BE2C (cell line): ENCODE measurements at regions not wholly inside any gene's neighbourhood (a gene's known extent, or its start where the extent isn't known, plus 50 kb on each side); places are given as distances from the start of the nearest gene placed in this dataset.

Experiments
- DNase-seq: peaks from one replicate; pipeline ENCODE4 v3.0.0-alpha.2; 2020
- H3K27me3 ChIP-seq: fragments of 250-450 bp; sonication (Bioruptor Pico); 2 replicates; pipeline ENCODE4 v1.5.1; 2020; ENCODE audit warnings: mild to moderate bottlenecking
- H3K36me3 ChIP-seq: fragments of 250-450 bp; sonication (Bioruptor Pico); 2 replicates; pipeline ENCODE4 v1.5.1; 2020; ENCODE audit warnings: mild to moderate bottlenecking
- H3K4me1 ChIP-seq: fragments of 250-450 bp; sonication (Bioruptor Pico); 2 replicates; pipeline ENCODE4 v1.5.1; 2020
- H3K4me3 ChIP-seq: 2 replicates; pipeline ENCODE4 v1.5.1; 2011; ENCODE audit warnings: low read depth, low read length
- H3K9me3 ChIP-seq: fragments of 250-450 bp; sonication (Bioruptor Pico); 2 replicates; pipeline ENCODE4 v1.5.1; 2020
- CTCF ChIP-seq: IDR thresholded peaks from 2 replicates; pipeline ENCODE4 v1.5.1; 2012; ENCODE audit warnings: mild to moderate bottlenecking, low read depth, low read length

- Histone ChIP-seq H3K36me3 (no peaks in the 10 kb centered on the region), H3K27me3 (no peaks in the 10 kb centered on the region), H3K4me1 (no peaks in the 10 kb centered on the region), H3K9me3 (no peaks in the 10 kb centered on the region), H3K4me3 (no peak overlapping the region)
- DNase-seq: no peak
- no peak for TF ChIP-seq CTCF
Observed at GRCh38 chr14:38790916-38791315, 312.1 kb downstream of the SEC23A start.

- DNase-seq: no peak
- Histone ChIP-seq H3K4me1 (no peaks in the 10 kb centered on the region), H3K36me3 (no peaks in the 10 kb centered on the region), H3K9me3 (no peaks in the 10 kb centered on the region), H3K4me3 (no peak overlapping the region), H3K27me3 (no peaks in the 10 kb centered on the region)
- TF ChIP-seq CTCF: no peak
Observed at GRCh38 chr14:38789805-38790204, 313.2 kb downstream of the SEC23A start.

GRCh38 chr14:38788060-38788459, 315.0 kb downstream of the SEC23A start:
- DNase-seq: no peak
- no peak for TF ChIP-seq CTCF
- no peaks in the 10 kb centered on the region for H3K27me3 ChIP-seq
- H3K4me3 ChIP-seq: no peak overlapping the region
- no peaks in the 10 kb centered on the region for H3K36me3 ChIP-seq
- no peaks in the 10 kb centered on the region for H3K4me1 ChIP-seq
- no peaks in the 10 kb centered on the region for H3K9me3 ChIP-seq

GRCh38 chr14:38786921-38787320, 316.1 kb downstream of the SEC23A start:
- Histone ChIP-seq H3K4me3 (no peak overlapping the region), H3K9me3 (no peaks in the 10 kb centered on the region), H3K36me3 (no peaks in the 10 kb centered on the region), H3K27me3 (no peaks in the 10 kb centered on the region), H3K4me1 (no peaks in the 10 kb centered on the region)
- no peak for TF ChIP-seq CTCF
- no peak for DNase-seq

GRCh38 chr14:38777401-38777800, 325.6 kb downstream of the SEC23A start:
- Histone ChIP-seq H3K4me3 (no peak overlapping the region), H3K9me3 (no peaks in the 10 kb centered on the region), H3K4me1 (no peaks in the 10 kb centered on the region), H3K27me3 (no peaks in the 10 kb centered on the region), H3K36me3 (no peaks in the 10 kb centered on the region)
- TF ChIP-seq CTCF: no peak
- DNase-seq: no peak

- H3K4me3 ChIP-seq: no peak overlapping the region
- H3K36me3 ChIP-seq: no peaks in the 10 kb centered on the region
- no peaks in the 10 kb centered on the region for H3K4me1 ChIP-seq
- H3K27me3 ChIP-seq: no peaks in the 10 kb centered on the region
- no peak for TF ChIP-seq CTCF
- no peaks in the 10 kb centered on the region for H3K9me3 ChIP-seq
- DNase-seq: no peak
Observed at GRCh38 chr14:38775986-38776385, 327.0 kb downstream of the SEC23A start.
